K562 (cell line): ENCODE measurements at regions not wholly inside any gene's neighbourhood (a gene's known extent, or its start where the extent isn't known, plus 50 kb on each side); places are given as distances from the start of the nearest gene placed in this dataset.

ENCODE experiments used
- ATAC-seq: fragments of 200-7000 bp; cut with Tn5 transposase; 3 replicates; pipeline ENCODE4 v1.9.1; 2020; ENCODE audit warnings: moderate library complexity
- BruUV-seq: library from RNA; stranded (reverse); fragments of 400-500 nt; replicated peaks from 2 replicates; lab custom pipeline; 2021; lab: Mats Ljungman, UMichigan
- CTCF ChIA-PET: fragments of 300-600 bp; formaldehyde crosslinking; extraction: SDS; loops from one replicate; lab custom pipeline; 2021; ENCODE audit warnings: low intra/inter-chr PET ratio; lab: Yijun Ruan, JAX
- POLR2A ChIA-PET: fragments of 300-600, 350-650 bp; sonication (Branson Sonifier 250); formaldehyde crosslinking; extraction: SDS; loops from one replicate; lab custom pipeline; 2021; ENCODE audit warnings: antibody characterized with exemption, inconsistent platforms; lab: Yijun Ruan, JAX
- DNase-seq, 4 experiments: peaks; one replicate each; pipeline versions ENCODE4 v3.0.0 to v3.0.0-alpha.2; 2011 to 2018; ENCODE audit warnings: low spot score in 3 of 4, mixed read lengths in 3 of 4; ENCODE audit errors: extremely low read depth in 1 of 4
- FAIRE-seq: peaks from 2 replicates; lab custom pipeline; 2011; peaks lifted over from hg19 to GRCh38; lab: Jason Lieb, UNC
- H2AFZ ChIP-seq: 2 replicates; pipeline ENCODE4 v1.6.0; 2011; ENCODE audit warnings: low read depth, low read length, control low read depth, inconsistent platforms
- H3K27ac ChIP-seq: fragments of 200-600 bp; 3 replicates; pipeline ENCODE4 v1.8.0; 2011; ENCODE audit warnings: low read depth, mild to moderate bottlenecking, control low read depth, inconsistent platforms, low read length, moderate library complexity, mixed read lengths; ENCODE audit errors: extremely low read depth
- H3K27me3 ChIP-seq, 2 experiments: fragments of 300-600 bp in 1 of 2; 2 replicates in 1 of 2; 3 replicates in 1 of 2; pipeline versions ENCODE4 v1.6.0 to v1.8.0; 2011; ENCODE audit warnings: inconsistent platforms in 2 of 2, low read length in 2 of 2, mild to moderate bottlenecking in 1 of 2, mixed read lengths in 1 of 2, moderate library complexity in 1 of 2; ENCODE audit not compliant: control insufficient read depth in 2 of 2, insufficient read depth in 2 of 2
- H3K36me3 ChIP-seq: fragments of 300-600 bp; 3 replicates; pipeline ENCODE4 v1.8.0; 2011; ENCODE audit warnings: mild to moderate bottlenecking, low read length, inconsistent platforms; ENCODE audit not compliant: control insufficient read depth, insufficient read depth
- H3K4me1 ChIP-seq, 2 experiments: fragments of 200-600 bp in 1 of 2; replicated peaks in 1 of 2; 2 replicates in 1 of 2; 3 replicates in 1 of 2; pipeline versions ENCODE4 v1.5.1 to v1.8.0; 2011; ENCODE audit warnings: inconsistent platforms in 2 of 2, low read length in 2 of 2, mild to moderate bottlenecking in 1 of 2, mixed read lengths in 1 of 2, moderate library complexity in 1 of 2; ENCODE audit not compliant: control insufficient read depth in 2 of 2, insufficient read depth in 2 of 2
- H3K4me2 ChIP-seq: 2 replicates; pipeline ENCODE4 v1.6.1; 2011; ENCODE audit warnings: low read length, control low read depth, inconsistent platforms, mixed read lengths; ENCODE audit not compliant: insufficient read depth
- H3K4me3 ChIP-seq: fragments of 200-600 bp; sonication (generic), shearing (Covaris generic); 2 replicates; pipeline ENCODE4 v1.5.1; 2016; ENCODE audit warnings: control low read depth, inconsistent platforms
- H3K79me2 ChIP-seq: fragments of 200-600 bp; 3 replicates; pipeline ENCODE4 v1.8.0; 2011; ENCODE audit warnings: low read length, inconsistent platforms; ENCODE audit not compliant: control insufficient read depth, insufficient read depth
- H3K9ac ChIP-seq, 2 experiments: 2 replicates each; pipeline versions ENCODE4 v1.6.0 to v1.6.1; 2011; ENCODE audit warnings: low read depth in 2 of 2, low read length in 2 of 2, control low read depth in 1 of 2, inconsistent platforms in 1 of 2, mild to moderate bottlenecking in 1 of 2, mixed read lengths in 1 of 2; ENCODE audit not compliant: insufficient read depth in 1 of 2
- H3K9me1 ChIP-seq: one replicate; pipeline ENCODE4 v1.6.0; 2011; ENCODE audit warnings: inconsistent platforms, mild to moderate bottlenecking, low read length, moderate library complexity; ENCODE audit not compliant: control insufficient read depth, insufficient read depth
- H3K9me3 ChIP-seq: replicated peaks from 2 replicates; pipeline ENCODE4 v1.5.1; 2011; ENCODE audit warnings: low read depth, low read length, inconsistent platforms; ENCODE audit not compliant: control insufficient read depth, insufficient read depth
- H4K20me1 ChIP-seq: replicated peaks from 2 replicates; pipeline ENCODE4 v1.6.1; 2011; ENCODE audit warnings: low read length, inconsistent platforms, mixed read lengths; ENCODE audit not compliant: control insufficient read depth, insufficient read depth
- RBM22 ChIP-seq: fragments of 200-400 bp; formaldehyde crosslinking; IDR thresholded peaks from 2 replicates; pipeline ENCODE4 v1.6.1; 2018; ENCODE audit warnings: low read length, low read depth; ENCODE audit not compliant: poor library complexity, severe bottlenecking
- TARDBP ChIP-seq: fragments of 450-650 bp; IDR thresholded peaks from 2 replicates; pipeline ENCODE4 v1.6.1; 2016
- TBP ChIP-seq: optimal IDR thresholded peaks from 2 replicates; pipeline ENCODE3; 2011; ENCODE audit warnings: low read depth, low read length, improper control_type of control experiment
- ZC3H4 ChIP-seq: sonication (generic); formaldehyde crosslinking; IDR thresholded peaks from 2 replicates; pipeline ENCODE4 v1.9.0; 2021; ENCODE audit warnings: missing genetic modification reagents, borderline replicate concordance
- whole genome bisulfite sequencing: fragments of 100-300 bp; shearing (Covaris generic); methylation state at CpG from one replicate; pipeline ENCODE4 v1.1.6; 2016; ENCODE audit warnings: low coverage, mixed read lengths; ENCODE audit not compliant: insufficient coverage; ENCODE audit errors: missing lambda C conversion rate; 5-methylcytosine and 5-hydroxymethylcytosine counted together
- in situ Hi-C: fragments of 300-500 bp; cut with MboI; formaldehyde crosslinking; loops from 4 replicates; pipeline ENCODE4 v1.15.0; 2018; ENCODE audit warnings: inconsistent platforms, mixed read lengths
- intact Hi-C: fragments of 100-400 bp; cut with micrococcal nuclease; formaldehyde crosslinking; loops from 2 replicates; pipeline ENCODE4 v1.14.2; 2022
- TF ChIP-seq, protein P1 (sequence below): sonication (generic); formaldehyde crosslinking; IDR thresholded peaks from 2 replicates; pipeline ENCODE4 v1.8.1; 2023; ENCODE audit warnings: mild to moderate bottlenecking, missing genetic modification reagents
- TF ChIP-seq, protein P2 (sequence below): fragments of 200-800 bp; sonication (Bioruptor generic); IDR thresholded peaks from 2 replicates; pipeline ENCODE4 v1.6.1; 2017; ENCODE audit warnings: missing genetic modification characterization, missing compliant biosample characterization
- TF ChIP-seq, protein P3 (sequence below): fragments of 450-650 bp; IDR thresholded peaks from 2 replicates; pipeline ENCODE4 v1.7.1; 2018; ENCODE audit warnings: mild to moderate bottlenecking, low read depth; ENCODE audit not compliant: partially characterized antibody

DNA sequence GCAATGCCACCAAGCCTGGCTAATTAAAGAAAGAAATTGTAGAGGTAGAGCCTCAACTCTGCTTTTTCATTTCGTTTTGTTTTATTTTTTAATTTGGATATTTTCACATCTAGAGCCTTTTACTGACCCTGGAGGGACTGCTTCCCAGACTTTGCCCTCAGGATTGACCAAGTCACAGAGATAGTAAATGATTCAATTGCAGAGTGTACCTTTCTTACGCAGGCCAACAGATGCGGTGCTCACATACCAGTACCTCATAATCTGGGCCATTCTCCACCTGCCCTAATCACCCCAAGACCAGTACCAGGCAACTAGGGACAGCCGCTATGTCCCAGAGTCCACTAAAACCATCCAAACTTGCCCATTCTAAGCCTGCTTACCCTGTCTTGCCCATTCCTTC, 110.8 kb downstream of the DDX1 start:
- 9% methylated on average over 4 of the region's 4 CpGs for WGBS
- POLR2A ChIA-PET = interaction anchor here (0.7 kb wide), 1 partner anchor 306 kb away, joined by 3 read pairs; no protein-coding TSS in a partner anchor
- Histone ChIP-seq H3K79me2 (no peaks in the 10 kb centered on the region), H2AFZ (no peak overlapping the region), H4K20me1 (no peaks in the 10 kb centered on the region; the same call in 1 of the 2 replicates), H3K9me3 (no peaks in the 10 kb centered on the region), H3K9me1 (no peaks in the 10 kb centered on the region), H3K9ac (no peak overlapping the region), H3K4me3 (no peak overlapping the region), H3K4me2 (no peak overlapping the region), H3K27me3 (peaks cover 11 to 20% of the 10 kb centered on the region in 2 experiments; a peak in 4 of 5 replicates), H3K4me1 (no peaks in the 10 kb centered on the region; a peak in 1 of 5 replicates), H3K36me3 (no peaks in the 10 kb centered on the region), H3K27ac (no peak overlapping the region)
- FAIRE-seq (no peak), DNase-seq (no peak), ATAC-seq (no peak)
- CTCF ChIA-PET = no interaction called here
- BruUV-seq = no TSS peak
- TF ChIP-seq TBP (no peak), ZC3H4 (CRISPR knock-in tag) (no peak), RBM22 (no peak), TARDBP (no peak)
- TF ChIP-seq, protein P1, sequence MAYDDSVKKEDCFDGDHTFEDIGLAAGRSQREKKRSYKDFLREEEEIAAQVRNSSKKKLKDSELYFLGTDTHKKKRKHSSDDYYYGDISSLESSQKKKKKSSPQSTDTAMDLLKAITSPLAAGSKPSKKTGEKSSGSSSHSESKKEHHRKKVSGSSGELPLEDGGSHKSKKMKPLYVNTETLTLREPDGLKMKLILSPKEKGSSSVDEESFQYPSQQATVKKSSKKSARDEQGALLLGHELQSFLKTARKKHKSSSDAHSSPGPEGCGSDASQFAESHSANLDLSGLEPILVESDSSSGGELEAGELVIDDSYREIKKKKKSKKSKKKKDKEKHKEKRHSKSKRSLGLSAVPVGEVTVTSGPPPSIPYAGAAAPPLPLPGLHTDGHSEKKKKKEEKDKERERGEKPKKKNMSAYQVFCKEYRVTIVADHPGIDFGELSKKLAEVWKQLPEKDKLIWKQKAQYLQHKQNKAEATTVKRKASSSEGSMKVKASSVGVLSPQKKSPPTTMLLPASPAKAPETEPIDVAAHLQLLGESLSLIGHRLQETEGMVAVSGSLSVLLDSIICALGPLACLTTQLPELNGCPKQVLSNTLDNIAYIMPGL (CRISPR knock-in tag) = no peak
- TF ChIP-seq, protein P2, sequence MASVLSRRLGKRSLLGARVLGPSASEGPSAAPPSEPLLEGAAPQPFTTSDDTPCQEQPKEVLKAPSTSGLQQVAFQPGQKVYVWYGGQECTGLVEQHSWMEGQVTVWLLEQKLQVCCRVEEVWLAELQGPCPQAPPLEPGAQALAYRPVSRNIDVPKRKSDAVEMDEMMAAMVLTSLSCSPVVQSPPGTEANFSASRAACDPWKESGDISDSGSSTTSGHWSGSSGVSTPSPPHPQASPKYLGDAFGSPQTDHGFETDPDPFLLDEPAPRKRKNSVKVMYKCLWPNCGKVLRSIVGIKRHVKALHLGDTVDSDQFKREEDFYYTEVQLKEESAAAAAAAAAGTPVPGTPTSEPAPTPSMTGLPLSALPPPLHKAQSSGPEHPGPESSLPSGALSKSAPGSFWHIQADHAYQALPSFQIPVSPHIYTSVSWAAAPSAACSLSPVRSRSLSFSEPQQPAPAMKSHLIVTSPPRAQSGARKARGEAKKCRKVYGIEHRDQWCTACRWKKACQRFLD = no peak
- TF ChIP-seq, protein P3, sequence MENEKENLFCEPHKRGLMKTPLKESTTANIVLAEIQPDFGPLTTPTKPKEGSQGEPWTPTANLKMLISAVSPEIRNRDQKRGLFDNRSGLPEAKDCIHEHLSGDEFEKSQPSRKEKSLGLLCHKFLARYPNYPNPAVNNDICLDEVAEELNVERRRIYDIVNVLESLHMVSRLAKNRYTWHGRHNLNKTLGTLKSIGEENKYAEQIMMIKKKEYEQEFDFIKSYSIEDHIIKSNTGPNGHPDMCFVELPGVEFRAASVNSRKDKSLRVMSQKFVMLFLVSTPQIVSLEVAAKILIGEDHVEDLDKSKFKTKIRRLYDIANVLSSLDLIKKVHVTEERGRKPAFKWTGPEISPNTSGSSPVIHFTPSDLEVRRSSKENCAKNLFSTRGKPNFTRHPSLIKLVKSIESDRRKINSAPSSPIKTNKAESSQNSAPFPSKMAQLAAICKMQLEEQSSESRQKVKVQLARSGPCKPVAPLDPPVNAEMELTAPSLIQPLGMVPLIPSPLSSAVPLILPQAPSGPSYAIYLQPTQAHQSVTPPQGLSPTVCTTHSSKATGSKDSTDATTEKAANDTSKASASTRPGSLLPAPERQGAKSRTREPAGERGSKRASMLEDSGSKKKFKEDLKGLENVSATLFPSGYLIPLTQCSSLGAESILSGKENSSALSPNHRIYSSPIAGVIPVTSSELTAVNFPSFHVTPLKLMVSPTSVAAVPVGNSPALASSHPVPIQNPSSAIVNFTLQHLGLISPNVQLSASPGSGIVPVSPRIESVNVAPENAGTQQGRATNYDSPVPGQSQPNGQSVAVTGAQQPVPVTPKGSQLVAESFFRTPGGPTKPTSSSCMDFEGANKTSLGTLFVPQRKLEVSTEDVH = no peak
- intact Hi-C loops = no loop called here
- in situ Hi-C loops = no loop called here
